ENCODE measurements at regions not wholly inside any gene's neighbourhood (a gene's known extent, or its start where the extent isn't known, plus 50 kb on each side); places are given as distances from the start of the nearest gene placed in this dataset.
A peak's percentile ranks its signal among the peaks of the same experiment; 100 is the strongest.

- no peak for DNase-seq (ENCODE audit: extremely low spot score, insufficient read length, low read depth)
- peak; percentile 72 for FAIRE-seq
These were observed 546.9 kb downstream of the BCOR start for GRCh38 chrX:39550795-39551361.

GRCh38 chrX:39551762-39552161 lies 546.0 kb downstream of the BCOR start:
- DNase-seq (ENCODE audit: extremely low spot score, insufficient read length, low read depth), result no peak

GRCh38 chrX:39555431-39555830 lies 542.3 kb downstream of the BCOR start:
- DNase-seq (ENCODE audit: extremely low spot score, insufficient read length, low read depth) (no peak), FAIRE-seq (no peak)

More at GRCh38 chrX:39551762-39552161, 546.0 kb downstream of the BCOR start:
- FAIRE-seq, result no peak

GRCh38 chrX:39556056-39556455 lies 541.7 kb downstream of the BCOR start:
- DNase-seq (ENCODE audit: extremely low spot score, insufficient read length, low read depth) (no peak), FAIRE-seq (no peak)

- FAIRE-seq (no peak), DNase-seq (ENCODE audit: extremely low spot score, insufficient read length, low read depth) (no peak)
These were observed 538.5 kb downstream of the BCOR start for GRCh38 chrX:39559229-39559628.

- FAIRE-seq, result no peak
- DNase-seq (ENCODE audit: extremely low spot score, insufficient read length, low read depth), result no peak
These were observed 537.5 kb downstream of the BCOR start for GRCh38 chrX:39560271-39560670.

GRCh38 chrX:39563178-39563577 lies 534.6 kb downstream of the BCOR start:
- FAIRE-seq (no peak), DNase-seq (ENCODE audit: extremely low spot score, insufficient read length, low read depth) (no peak)

GRCh38 chrX:39564751-39565150 lies 533.0 kb downstream of the BCOR start:
- FAIRE-seq, result no peak
- DNase-seq (ENCODE audit: extremely low spot score, insufficient read length, low read depth), result no peak

- no peak for DNase-seq (ENCODE audit: extremely low spot score, insufficient read length, low read depth)
- FAIRE-seq, result no peak
These were observed 523.6 kb downstream of the BCOR start for GRCh38 chrX:39574178-39574577.

- FAIRE-seq (no peak), DNase-seq (ENCODE audit: extremely low spot score, insufficient read length, low read depth) (no peak)
These were observed 521.5 kb downstream of the BCOR start for GRCh38 chrX:39576041-39576872.

GRCh38 chrX:39577206-39577984 lies 520.4 kb downstream of the BCOR start:
- no peak for FAIRE-seq
- no peak for DNase-seq (ENCODE audit: extremely low spot score, insufficient read length, low read depth)

GRCh38 chrX:39577985-39578869 lies 519.5 kb downstream of the BCOR start:
- DNase-seq (ENCODE audit: extremely low spot score, insufficient read length, low read depth) (peak; percentile 3), FAIRE-seq (peak; percentile 58)

- FAIRE-seq (no peak), DNase-seq (ENCODE audit: extremely low spot score, insufficient read length, low read depth) (no peak)
These were observed 517.7 kb downstream of the BCOR start for GRCh38 chrX:39580043-39580442.

- no peak for DNase-seq (ENCODE audit: extremely low spot score, insufficient read length, low read depth)
- FAIRE-seq, result peak; percentile 36
These were observed 516.3 kb downstream of the BCOR start for GRCh38 chrX:39581411-39581810.

GRCh38 chrX:39582091-39582490 lies 515.7 kb downstream of the BCOR start:
- no peak for FAIRE-seq

GRCh38 chrX:39582976-39583375 lies 514.8 kb downstream of the BCOR start:
- DNase-seq (ENCODE audit: extremely low spot score, insufficient read length, low read depth), result no peak
- FAIRE-seq, result no peak

More at GRCh38 chrX:39582091-39582490, 515.7 kb downstream of the BCOR start:
- DNase-seq (ENCODE audit: extremely low spot score, insufficient read length, low read depth), result no peak

GRCh38 chrX:39585808-39586207 lies 511.9 kb downstream of the BCOR start:
- DNase-seq (ENCODE audit: extremely low spot score, insufficient read length, low read depth) (no peak), FAIRE-seq (no peak)

- FAIRE-seq (no peak), DNase-seq (ENCODE audit: extremely low spot score, insufficient read length, low read depth) (no peak)
These were observed 511.4 kb downstream of the BCOR start for GRCh38 chrX:39586359-39586758.

- DNase-seq (ENCODE audit: extremely low spot score, insufficient read length, low read depth) (no peak), FAIRE-seq (no peak)
These were observed 506.7 kb downstream of the BCOR start for GRCh38 chrX:39591099-39591498.

GRCh38 chrX:39592776-39593175 lies 505.0 kb downstream of the BCOR start:
- no peak for DNase-seq (ENCODE audit: extremely low spot score, insufficient read length, low read depth)

More at GRCh38 chrX:39592776-39593175, 505.0 kb downstream of the BCOR start:
- FAIRE-seq, result no peak
